Dermis microvascular lymphatic vessel endothelial cell (primary cell): ENCODE measurements at regions not wholly inside any gene's neighbourhood (a gene's known extent, or its start where the extent isn't known, plus 50 kb on each side); places are given as distances from the start of the nearest gene placed in this dataset.
"Not testable (repeated sequence)": the region's sequence is repeated elsewhere in the genome, so short reads cannot be mapped to it uniquely, and the experiment has no call there.

Source experiments
- DNase-seq, 2 donors: peaks; one replicate each; pipeline versions ENCODE4 v3.0.0 to v3.0.0-alpha.2; 2010; ENCODE audit warnings: low read depth in 2 of 2

DNA sequence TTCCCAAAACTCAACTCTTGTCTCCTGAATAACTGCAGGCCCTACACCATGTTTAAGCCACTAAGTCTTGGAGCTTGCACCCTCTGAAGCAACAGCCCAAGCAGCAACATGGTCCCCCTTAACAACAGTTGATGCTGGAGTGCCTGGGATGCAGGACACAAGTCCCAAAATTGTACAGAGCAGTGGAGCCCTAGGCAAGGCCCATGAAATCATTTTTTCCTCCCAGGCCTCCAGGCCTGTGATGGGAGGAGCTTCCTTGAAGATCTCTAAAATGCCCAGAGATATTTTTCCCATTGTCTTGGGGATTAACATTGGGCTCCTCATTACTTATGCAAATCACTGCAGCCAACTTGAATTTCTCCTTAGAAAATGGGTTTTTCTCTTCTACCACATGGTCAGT lies 311.9 kb upstream of the EPHA3 start:
- DNase-seq, result no peak

DNA sequence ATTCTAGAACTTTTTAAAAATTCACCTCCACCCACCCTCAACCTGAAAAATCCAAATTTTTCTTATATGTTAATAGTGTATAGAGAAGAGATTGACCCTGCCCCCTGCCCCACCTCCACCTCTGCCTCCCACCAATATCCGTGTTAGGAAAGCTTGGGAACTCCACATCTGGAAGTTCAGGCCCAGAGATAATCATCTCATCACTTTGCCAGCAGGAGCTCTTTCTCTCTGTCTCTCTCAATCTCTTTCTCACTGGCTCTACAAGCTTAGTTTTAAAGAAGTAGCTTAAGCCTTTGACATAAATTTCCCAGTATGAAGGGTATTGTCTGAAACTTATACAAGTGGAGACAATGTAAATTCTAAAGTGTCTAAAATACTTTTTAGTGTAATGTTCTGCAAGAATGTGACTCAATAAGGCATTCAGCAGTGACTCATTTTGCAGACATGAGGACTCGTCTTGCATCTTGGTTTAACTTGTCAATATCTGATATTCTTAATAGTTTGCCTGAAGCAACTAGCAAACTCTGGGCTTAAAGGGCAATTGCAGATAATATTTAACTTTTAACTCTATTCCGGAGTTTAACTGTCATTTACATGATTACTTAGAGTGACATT lies 299.8 kb upstream of the EPHA3 start:
- no peak for DNase-seq

DNA sequence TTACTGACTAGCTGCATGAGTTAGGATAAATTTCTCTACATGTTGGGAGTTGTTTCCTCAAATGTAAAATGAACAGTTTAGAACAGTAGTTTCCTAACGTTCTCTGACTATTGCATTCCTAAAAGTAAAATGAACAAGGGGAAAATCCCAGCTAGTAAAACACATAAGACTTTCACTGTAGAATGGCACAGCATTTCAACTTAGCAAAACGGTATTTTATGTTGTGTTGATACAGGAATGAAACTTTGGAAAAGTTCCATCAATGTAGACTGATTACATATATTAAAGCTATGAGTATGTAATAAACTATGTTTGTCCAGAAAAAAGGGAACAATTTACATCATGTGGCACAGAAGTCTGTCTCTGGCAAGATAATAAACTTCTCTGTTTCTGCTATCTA lies 297.4 kb upstream of the EPHA3 start:
- DNase-seq, result no peak

DNA sequence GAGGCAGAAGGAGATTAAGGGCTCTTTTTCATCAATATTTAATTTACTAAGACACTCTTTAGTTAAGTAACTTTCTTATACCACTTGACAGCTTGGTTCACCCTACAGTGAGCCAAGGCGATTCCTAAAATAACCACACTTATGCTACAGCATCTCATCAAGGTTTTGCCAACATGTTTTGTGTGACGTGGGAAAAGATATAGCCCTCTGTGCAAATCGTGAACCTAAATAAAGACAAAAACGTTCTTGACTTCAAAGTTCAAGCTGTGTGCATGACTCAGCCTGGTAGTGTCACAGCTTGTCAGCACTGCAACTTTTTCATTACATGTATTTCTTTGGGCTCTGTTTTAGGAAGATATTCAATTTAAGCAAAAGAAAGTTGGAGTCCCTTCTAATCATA lies 297.0 kb upstream of the EPHA3 start:
- DNase-seq, result no peak

DNA sequence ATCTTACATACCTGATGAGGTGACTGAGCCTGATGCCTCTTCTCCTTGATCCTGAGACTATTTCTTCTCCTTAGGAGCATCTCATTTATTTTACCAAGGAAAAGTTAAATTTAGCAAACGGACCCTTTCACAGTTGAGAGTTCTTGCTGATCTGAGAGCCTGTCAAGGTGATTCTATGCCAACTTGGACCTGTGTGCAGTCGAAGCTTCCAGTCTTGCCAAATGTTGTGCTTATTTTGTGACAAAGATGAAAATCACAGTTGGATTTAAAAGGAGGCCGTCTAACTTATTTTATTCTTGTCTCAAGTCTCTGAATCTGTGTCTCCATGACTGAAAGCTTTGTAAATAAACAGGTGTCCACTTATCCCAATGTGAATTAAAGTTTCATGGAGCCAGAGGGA lies 296.3 kb upstream of the EPHA3 start:
- no peak for DNase-seq

DNA sequence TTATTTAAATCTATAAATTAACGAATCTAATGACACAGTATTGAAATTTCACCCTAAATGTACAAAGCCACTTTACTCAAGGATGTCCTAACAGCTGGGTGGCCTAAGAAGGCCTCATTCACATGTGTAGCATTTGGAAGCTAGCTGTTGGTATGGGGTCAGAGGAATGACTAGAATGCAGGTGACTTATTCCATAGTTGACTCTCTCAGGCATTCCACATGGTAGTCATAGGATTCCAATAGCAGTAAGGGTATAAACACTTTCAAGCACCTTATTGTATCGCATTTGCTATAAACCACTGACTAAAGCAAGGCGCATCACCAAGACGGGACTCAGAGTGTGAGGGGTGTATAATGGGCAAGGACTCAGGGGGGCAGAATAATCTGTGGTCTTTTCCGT lies 294.8 kb upstream of the EPHA3 start:
- DNase-seq, result no peak

DNA sequence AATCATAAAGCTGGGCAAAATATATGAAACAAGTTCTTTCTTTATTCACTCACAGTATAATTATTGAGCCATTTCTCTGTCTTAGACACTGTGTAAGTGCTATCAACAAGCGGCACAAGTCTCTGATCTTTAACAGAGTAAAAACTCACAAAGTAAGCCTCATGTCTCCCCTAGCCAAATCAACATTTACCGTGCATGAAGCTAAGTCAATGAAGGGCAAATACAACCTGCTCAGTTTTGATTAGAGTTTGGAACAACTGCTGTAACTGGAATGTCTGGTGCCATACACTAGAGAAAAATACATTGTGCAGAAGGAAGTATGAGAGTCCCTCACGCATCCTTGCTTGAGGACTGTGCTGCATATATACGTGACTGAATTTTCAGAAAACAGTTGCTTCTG lies 291.0 kb upstream of the EPHA3 start:
- no peak for DNase-seq

DNA sequence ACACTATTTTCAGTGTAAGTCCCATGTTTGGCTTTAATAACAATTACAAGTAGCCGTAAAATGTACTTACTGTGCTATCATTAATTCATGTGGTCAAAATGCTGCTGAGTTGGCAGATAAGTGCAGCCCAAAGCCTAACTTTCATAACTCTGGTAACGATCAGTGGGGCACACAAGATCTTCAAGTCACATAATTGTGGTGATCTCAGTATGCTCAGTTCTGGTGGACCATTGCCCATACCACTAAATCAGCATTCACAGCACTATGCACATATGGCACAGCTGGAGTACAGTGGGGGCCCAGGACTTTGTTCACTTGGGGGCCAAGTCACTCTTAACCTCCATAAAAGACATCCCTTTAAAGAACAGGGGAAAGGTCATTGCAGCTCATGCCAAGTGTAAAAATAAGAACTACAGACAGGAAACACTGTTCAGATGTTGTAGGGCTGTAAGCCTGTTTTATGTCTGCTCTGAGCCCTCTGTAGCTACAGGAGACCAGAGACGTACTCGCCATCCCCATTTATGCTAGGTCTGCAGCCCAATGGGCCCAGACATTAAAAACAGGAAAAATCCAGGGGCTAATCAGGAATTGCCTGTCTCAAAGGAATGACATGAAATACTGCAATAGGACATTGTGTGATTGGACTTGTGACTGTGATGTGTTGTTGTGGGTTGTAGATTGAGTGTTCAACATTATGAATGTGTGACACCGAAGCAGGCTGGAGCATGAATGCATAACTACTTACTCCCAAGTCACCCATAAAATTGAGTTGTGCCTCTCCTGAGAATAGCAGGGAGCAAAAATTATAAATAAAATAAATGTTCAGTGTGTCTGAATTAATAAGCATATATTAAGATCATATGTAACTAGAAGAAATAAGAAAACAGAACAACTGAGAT lies 282.5 kb upstream of the EPHA3 start:
- DNase-seq, result no peak

DNA sequence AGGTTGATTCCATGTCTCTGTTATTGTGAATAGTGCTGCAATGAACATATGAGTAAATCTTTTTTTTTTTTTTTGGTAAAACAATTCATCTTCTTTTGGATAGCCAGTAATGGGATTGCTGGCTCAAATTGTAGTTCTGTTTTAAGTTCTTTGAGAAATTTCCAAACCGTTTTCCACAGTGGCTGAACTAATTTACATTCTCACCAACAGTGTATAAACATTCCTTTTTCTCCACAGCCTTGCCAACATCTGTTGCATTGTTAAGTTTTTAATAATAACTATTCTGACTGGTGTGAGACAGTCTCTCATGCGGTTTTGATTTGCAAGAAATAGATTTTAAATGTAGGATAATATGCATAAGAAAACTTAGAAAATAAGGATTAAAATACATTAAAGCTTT lies 279.0 kb upstream of the EPHA3 start:
- no peak for DNase-seq

DNA sequence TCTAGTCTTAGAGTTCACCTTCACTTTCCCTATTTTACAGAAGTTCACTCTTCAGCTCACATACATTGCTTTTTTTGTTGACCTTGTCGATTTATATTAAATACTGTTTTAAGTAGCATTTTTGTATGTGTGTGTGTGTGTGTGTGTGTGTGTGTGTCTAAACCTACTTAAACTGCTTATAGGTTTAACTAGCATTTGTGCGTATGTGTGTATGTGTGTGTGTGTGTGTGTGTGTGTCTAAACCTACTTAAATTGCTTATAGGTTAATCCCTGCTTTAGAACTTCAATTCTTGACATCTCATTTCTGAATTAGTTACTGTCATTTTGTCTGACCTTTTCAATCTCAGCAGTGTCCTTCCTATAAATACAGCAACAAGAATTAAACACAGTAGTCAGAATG lies 254.8 kb upstream of the EPHA3 start:
- DNase-seq, result no peak

DNA sequence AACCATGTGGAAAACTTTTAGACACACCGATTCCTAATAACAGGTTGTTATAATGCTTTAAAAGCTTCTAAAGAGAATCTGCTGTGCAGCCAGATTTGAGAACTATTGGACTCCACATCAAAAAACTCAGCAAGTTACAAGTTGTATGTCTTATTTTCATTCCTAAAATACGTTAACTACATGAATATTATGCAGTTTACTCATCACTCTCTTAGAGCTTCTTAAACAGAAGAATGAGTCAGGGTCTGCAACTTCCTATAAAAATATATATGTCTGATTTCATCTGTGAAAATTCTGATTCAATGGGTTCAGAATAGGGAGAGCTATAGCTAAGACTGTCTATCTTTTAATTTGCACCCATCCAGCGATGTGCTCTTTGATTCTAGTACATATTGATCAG lies 244.2 kb upstream of the EPHA3 start:
- DNase-seq, result no peak

DNA sequence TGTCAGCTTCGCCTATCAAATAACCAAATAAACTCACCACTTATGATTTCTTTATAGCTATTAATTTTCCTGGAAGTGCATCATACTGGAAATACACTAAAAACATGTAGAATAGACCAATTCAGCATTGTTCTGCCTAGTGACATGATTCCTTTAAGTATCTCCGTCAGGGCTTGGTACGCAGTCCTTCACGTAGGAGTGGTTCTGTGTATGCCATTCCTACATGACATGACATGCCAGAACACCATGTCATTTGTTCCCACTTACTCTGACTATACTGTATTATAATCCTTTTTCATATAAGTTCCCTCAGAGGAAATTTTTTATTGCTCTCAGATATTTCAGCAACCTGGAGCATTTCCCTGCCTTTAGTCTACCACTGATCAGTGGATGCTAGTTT lies 230.7 kb upstream of the EPHA3 start:
- no peak for DNase-seq

DNA sequence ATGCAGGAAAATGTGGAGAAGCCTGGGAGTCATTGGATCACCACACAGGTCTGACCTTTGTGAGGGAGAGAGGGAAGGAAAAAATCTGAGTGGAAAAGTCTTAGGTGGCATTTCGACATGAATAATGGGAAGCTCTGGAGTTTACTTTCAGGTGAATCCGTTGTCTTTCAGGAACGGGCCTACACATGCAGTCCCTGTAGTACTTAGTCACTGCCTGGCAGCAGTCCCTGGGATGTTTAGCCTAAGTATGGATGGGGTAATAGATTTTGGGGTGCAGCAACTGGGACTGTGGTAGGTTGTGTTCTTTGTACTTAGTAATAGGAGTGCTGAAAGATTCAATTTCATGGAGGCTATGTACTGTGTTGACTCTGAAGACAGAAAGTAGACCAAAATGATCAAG lies 227.5 kb upstream of the EPHA3 start:
- DNase-seq, result no peak

DNA sequence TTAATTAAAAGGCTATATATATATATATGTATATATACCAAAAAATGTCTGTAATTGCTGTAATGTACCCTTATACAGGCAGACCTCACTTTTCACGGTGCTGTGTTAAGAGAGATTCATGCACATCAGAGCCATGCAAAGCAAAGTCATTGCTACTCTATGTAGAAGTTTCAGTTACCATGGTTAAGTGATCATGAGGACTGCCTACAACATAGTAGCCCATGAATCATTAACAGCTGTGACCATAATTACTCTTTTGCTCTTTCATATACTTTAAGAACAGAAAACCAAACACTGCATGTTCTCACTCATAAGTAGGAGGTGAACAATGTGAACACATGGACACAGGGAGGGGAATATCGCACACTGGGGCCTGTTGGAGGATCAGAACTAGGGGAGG lies 225.3 kb upstream of the EPHA3 start:
- no peak for DNase-seq

DNA sequence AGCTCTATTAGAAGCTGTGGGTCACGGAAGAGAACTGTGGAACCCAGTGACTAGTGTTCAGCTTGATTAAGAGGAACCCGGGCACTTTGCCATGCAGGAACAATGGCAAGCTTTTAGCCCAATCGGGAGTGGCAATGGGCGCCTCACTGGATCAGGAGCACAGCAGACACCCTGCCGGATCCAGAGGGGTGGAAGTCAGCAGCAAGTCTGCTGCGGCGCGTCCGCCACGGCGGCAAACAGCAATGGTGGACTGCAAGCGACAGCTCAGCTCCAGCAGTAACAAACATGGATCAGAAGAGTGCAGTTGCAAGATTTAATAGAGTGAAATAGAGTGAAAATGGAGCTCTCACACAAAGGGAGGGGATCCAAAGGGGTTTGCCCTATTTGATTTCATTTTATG lies 220.8 kb upstream of the EPHA3 start:
- DNase-seq, result not testable (repeated sequence)

DNA sequence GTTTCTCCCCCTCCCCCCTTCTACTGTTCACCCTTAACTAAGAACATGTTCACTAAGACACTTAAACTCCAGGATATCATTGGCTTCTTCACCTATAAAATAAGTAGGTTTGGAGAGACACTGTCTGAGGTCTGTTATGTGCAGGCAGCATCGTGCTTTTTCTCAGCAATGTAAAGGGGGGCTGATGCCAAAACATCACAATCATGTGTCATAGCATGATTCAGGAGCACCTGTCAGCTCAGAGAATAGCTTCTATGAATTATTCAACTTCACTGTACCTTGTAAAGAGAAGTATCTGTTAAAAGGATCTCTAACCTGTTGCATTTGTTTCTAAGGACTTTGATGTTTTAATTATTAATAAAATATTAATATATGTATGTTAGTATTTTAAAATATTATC lies 211.4 kb upstream of the EPHA3 start:
- DNase-seq, result no peak

DNA sequence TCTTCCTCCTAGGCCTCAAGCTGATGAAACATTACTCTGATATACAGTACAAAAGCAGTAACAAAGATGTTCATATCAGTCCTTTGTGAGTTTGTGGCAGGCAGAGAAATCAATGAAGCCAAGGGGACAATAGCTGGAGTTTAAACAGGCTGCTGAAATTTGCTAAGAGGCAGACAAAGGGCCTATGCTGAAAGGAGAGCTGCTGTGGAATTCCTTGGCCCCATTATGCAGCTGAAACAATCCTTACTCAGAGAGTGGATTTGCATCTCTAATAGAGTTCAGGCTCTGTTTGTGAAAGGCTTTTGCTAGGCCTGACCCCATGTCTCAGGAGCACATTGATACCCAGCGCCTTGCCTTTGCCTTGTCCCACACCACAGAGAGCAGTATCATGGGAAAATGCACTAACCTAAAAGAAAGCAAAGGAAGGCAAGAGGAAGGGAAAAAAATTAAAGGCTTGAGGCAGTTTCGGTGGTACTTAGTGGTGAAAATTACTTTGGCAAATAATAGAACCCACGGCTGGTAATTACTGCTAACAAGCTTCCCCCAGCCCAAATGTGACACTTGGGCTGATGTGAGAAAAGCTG lies 195.0 kb upstream of the EPHA3 start:
- no peak for DNase-seq

DNA sequence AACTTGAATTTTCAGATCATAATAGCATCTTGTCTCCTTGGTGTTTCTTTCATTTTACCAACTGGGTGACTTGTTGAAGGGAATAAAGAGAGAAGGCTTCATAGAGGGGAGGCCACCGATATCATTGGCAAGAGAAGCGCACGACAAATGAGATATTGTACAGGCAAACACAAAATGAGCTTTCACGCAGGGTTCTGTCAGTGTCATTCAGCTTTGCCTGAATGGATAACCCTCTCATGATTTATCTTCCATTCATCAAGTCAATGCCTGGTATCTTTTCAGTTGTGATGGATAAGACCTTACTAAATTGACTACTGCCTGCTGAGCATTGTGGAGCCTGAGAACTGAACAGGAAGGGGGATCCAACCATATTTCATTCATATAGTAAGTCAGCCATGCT lies 188.6 kb upstream of the EPHA3 start:
- DNase-seq, result no peak

DNA sequence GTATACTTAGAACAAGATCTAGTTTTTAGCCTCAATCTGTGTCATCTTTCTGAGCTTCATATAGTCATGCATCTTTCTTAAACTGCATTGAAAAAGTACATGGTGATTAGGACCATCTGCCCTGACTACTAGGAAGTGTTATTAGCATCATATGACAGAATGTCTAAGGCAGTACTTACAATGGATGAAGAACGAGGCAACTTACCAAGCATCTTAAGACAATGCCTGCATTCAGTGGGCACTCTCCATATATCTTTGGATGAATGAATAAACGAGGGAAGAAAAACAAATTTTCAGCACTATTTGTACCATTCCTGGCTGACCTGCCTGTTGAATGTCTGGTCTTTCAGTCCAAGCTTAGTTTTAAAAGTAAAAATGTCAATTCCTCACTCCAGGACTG lies 185.4 kb upstream of the EPHA3 start:
- DNase-seq, result no peak

DNA sequence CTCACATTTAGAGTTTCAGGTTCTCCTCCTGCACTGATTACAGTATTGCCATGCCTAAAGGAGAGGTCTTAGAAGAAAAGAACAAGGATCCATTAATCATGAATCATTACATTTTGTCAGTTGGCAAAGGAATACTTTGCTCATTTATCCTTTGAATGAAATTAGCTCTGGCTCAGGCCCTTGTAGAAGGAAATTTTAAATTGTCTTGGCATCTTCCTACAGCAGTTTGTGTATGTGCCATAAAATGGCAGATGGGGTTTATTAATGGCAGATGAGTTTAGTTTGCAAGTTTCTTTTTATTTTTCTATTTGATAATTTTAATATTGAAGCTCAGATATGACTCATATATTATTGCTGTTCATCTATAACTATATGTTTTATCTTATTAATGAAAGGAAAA lies 181.2 kb upstream of the EPHA3 start:
- no peak for DNase-seq

DNA sequence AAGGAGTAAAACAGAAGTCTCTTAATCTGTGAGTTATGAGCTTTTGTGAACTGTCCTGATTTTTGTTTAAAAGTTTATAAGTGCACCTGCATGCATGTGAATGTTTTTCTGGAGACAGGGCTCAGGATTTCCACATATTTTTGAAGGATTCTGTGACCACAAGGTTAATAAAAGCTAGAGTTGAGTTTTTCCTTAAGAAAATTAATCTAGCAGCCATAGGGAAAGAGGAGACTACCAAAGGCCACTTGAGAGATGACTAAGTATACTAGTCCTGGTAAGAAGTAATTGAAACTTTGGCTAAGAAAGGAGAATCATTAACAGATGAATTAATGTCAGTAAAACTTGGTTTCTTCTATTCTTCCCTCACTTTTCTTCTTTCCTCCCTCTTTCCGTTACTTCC lies 176.8 kb upstream of the EPHA3 start:
- DNase-seq, result no peak

DNA sequence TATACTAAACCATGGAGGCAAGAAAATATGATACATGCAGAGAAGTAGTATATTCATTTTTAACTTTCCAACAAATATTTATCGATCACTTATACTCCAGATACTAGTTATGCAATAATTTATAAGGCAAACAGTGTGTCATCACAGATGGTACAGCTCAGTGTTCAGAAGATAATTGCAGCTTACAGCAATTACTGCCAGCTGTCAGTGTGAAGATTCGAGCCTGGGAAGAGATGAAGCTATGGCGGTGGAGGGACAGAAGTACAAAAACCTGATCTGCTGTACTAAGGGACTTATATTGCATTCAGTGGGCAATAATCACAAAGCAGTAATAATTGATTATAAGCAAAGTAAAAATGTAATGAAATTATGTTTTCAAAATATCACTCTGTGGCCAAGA lies 170.6 kb upstream of the EPHA3 start:
- no peak for DNase-seq

DNA sequence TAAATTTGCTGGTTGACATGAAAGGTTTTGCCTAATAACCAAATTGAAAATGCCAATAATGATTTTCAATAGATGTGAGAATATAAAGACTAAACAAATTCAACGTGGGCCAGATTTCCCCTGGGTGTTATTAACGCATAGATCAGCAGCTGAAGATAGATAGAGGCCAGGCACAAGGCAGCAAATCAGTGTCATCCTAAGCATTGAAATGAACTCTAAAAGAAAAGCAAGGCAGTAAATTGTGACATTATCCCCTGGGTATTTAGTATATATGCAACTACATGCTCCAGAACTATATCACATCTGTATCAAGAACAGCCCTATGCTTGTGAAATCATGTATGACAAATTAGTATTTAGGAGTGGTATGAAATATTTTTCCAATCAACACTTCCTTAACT lies 167.1 kb upstream of the EPHA3 start:
- no peak for DNase-seq
